Ovary (tissue), 7 donors: ENCODE measurements at regions not wholly inside any gene's neighbourhood (a gene's known extent, or its start where the extent isn't known, plus 50 kb on each side); places are given as distances from the start of the nearest gene placed in this dataset.

Source experiments
- DNase-seq, 5 donors: peaks; one replicate each; pipeline ENCODE4 v3.0.0-alpha.2; 2019 to 2020
- H3K27ac ChIP-seq, 2 donors: fragments of 200-600 bp; one replicate each; pipeline versions ENCODE4 v1.5.1 to v1.8.0; 2019 to 2022
- H3K27me3 ChIP-seq: fragments of 200-600 bp; one replicate; pipeline ENCODE4 v1.8.0; 2022
- H3K36me3 ChIP-seq: fragments of 200-600 bp; sonication (generic); one replicate; pipeline ENCODE4 v1.5.1; 2019
- H3K4me1 ChIP-seq: one replicate; pipeline ENCODE4 v1.8.1; 2013; ENCODE audit warnings: mild to moderate bottlenecking, moderate library complexity; ENCODE audit not compliant: insufficient read depth
- H3K4me3 ChIP-seq: fragments of 200-600 bp; sonication (generic); one replicate; pipeline ENCODE4 v1.5.1; 2017
- H3K9me3 ChIP-seq, 2 donors: fragments of 200-600 bp in 1 of 2; sonication (generic) in 1 of 2; one replicate each; pipeline versions ENCODE4 v1.5.1 to v1.8.1; 2013 to 2019; ENCODE audit warnings: mild to moderate bottlenecking in 1 of 2, moderate library complexity in 1 of 2
- CTCF ChIP-seq, 3 donors: fragments of 450-650 bp in 2 of 3; fragments of 200-600 bp in 1 of 3; IDR thresholded peaks; one replicate each; pipeline versions ENCODE4 v1.5.1 to v1.8.0; 2016 to 2022; ENCODE audit warnings: antibody characterized with exemption in 3 of 3, mild to moderate bottlenecking in 1 of 3
- EP300 ChIP-seq: sonication (generic); formaldehyde crosslinking; IDR thresholded peaks from one replicate; pipeline ENCODE4 v1.6.1; 2017; ENCODE audit warnings: antibody characterized with exemption
- POLR2A ChIP-seq: fragments of 450-650 bp; IDR thresholded peaks from one replicate; pipeline ENCODE4 v1.6.1; 2017; ENCODE audit warnings: antibody characterized with exemption, mild to moderate bottlenecking, moderate library complexity
- WGBS, 3 donors: extraction: QIAGEN DNeasy Blood & Tissue Kit in 1 of 3; methylation state at CpG; one replicate each; pipeline versions ENCODE4 v1.1.5 to v1.1.7; 2013 to 2017; 5-methylcytosine and 5-hydroxymethylcytosine counted together
- intact Hi-C, 4 donors: fragments of 100-400 bp; cut with DNase I; formaldehyde crosslinking; loops; one replicate each; pipeline versions ENCODE4 v1.11.0 to v1.15.1; 2022 to 2023
- donor health status: DM: no; HTN: no; CAD: no; lungs with moderate emphysema.
- donor health status: DM: no; HTN: no; CAD: no.
- donor health status: Bipolar disorder and iron deficiency.
- donor health status: DM: no; HTN: no; CAD: no.
- donor health status: DM: yes; HTN: yes; CAD: no.

- intact Hi-C loops, result no loop called here
- Histone ChIP-seq H3K27me3 (no peaks in the 10 kb centered on the region), H3K27ac (no peak overlapping the region), H3K4me1 (no peaks in the 10 kb centered on the region), H3K4me3 (no peak overlapping the region), H3K36me3 (no peaks in the 10 kb centered on the region), H3K9me3 (no peaks in the 10 kb centered on the region)
- 76 to 84% (median 81%) methylated on average over 2 of the region's 2 CpGs for WGBS, 3 donors
- DNase-seq, result no peak
- TF ChIP-seq EP300 (no peak), CTCF (IDR thresholded peaks at IDR 0.05) (no peak), POLR2A (no peak)
Measured at GRCh38 chr3:34066328-34066727, 267.9 kb downstream of the PDCD6IP start.

GRCh38 chr3:34066999-34067398 lies 268.6 kb downstream of the PDCD6IP start:
- WGBS, 3 donors, result 41 to 51% (median 47%) methylated on average over 2 of the region's 2 CpGs
- no peaks in the 10 kb centered on the region for H3K9me3 ChIP-seq
- H3K36me3 ChIP-seq, result no peaks in the 10 kb centered on the region
- no peak for DNase-seq
- H3K4me3 ChIP-seq, result no peak overlapping the region
- TF ChIP-seq EP300 (no peak), POLR2A (no peak), CTCF (IDR thresholded peaks at IDR 0.05) (no peak)
- no peaks in the 10 kb centered on the region for H3K27me3 ChIP-seq
- no peak overlapping the region for H3K27ac ChIP-seq
- no peaks in the 10 kb centered on the region for H3K4me1 ChIP-seq
- intact Hi-C loops, result no loop called here

- Histone ChIP-seq H3K4me3 (no peak overlapping the region), H3K9me3 (no peaks in the 10 kb centered on the region), H3K36me3 (no peaks in the 10 kb centered on the region), H3K27ac (no peak overlapping the region), H3K4me1 (no peaks in the 10 kb centered on the region), H3K27me3 (no peaks in the 10 kb centered on the region)
- WGBS, 3 donors, result 64 to 82% (median 67%) methylated on average over 5 of the region's 5 CpGs
- DNase-seq, result no peak
- intact Hi-C loops, result no loop called here
- TF ChIP-seq CTCF (IDR thresholded peaks at IDR 0.05), result no peak
Measured at GRCh38 chr3:34067536-34068051, 269.2 kb downstream of the PDCD6IP start.

- intact Hi-C loops, result no loop called here
- TF ChIP-seq CTCF (IDR thresholded peaks at IDR 0.05) (no peak), EP300 (no peak), POLR2A (no peak)
- WGBS, 3 donors, result 74 to 75% (median 75%) methylated on average over 7 of the region's 7 CpGs
- Histone ChIP-seq H3K27ac (no peak overlapping the region), H3K4me1 (no peaks in the 10 kb centered on the region), H3K4me3 (no peak overlapping the region), H3K9me3 (no peaks in the 10 kb centered on the region), H3K27me3 (no peaks in the 10 kb centered on the region), H3K36me3 (no peaks in the 10 kb centered on the region)
- no peak for DNase-seq
Measured at GRCh38 chr3:34068505-34068904, 270.1 kb downstream of the PDCD6IP start.
